Astrocyte of the spinal cord (primary cell): ENCODE measurements at regions not wholly inside any gene's neighbourhood (a gene's known extent, or its start where the extent isn't known, plus 50 kb on each side); places are given as distances from the start of the nearest gene placed in this dataset.

Experiments used
- DNase-seq: peaks from one replicate; pipeline ENCODE4 v3.0.0; 2011; ENCODE audit warnings: low read depth, low spot score
- H3K4me3 ChIP-seq: 2 replicates; pipeline ENCODE4 v1.5.1; 2011; ENCODE audit warnings: low read depth, mild to moderate bottlenecking, low read length, moderate library complexity
- in situ Hi-C: cut with HindIII; loops from 2 replicates; pipeline ENCODE4 v1.10.0; 2017; ENCODE audit warnings: low sequenced_read_pairs
- TF ChIP-seq, protein P1 (sequence below): IDR thresholded peaks from 2 replicates; pipeline ENCODE4 v1.5.1; 2012; ENCODE audit warnings: low read depth, mild to moderate bottlenecking, low read length, inconsistent platforms

DNA sequence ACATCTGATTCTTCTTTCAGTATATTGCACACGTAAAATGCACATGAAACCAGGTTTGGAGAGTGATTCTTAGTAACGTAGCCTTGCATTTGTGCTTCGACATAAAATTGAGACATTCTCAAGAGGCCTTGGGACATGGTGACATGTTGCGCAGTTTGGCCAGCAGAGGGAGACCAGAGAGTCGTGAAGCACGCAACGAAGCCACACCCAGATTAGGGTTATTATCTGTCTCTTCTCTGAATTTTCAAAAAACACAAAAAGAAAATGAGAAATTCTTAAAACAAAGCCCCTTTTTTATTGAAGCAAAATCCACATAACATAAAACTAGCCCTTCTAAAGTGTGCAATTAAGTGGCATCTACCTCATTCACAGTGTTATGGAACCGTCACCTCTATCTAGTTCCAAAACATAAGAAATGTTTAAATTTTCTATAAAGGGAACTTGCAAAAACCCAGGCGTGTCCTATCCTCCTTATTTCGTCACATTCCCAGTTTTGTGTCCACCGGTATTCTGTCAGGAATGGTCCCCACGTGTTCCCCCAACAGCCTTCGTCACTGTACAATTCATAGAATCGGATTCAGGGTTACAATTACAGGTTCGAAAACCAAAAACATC, 108.8 kb upstream of the ATF7IP start:
- in situ Hi-C loops = no loop called here
- H3K4me3 ChIP-seq = no peak overlapping the region
- peak; percentile 88 for DNase-seq
- TF ChIP-seq, protein P1, sequence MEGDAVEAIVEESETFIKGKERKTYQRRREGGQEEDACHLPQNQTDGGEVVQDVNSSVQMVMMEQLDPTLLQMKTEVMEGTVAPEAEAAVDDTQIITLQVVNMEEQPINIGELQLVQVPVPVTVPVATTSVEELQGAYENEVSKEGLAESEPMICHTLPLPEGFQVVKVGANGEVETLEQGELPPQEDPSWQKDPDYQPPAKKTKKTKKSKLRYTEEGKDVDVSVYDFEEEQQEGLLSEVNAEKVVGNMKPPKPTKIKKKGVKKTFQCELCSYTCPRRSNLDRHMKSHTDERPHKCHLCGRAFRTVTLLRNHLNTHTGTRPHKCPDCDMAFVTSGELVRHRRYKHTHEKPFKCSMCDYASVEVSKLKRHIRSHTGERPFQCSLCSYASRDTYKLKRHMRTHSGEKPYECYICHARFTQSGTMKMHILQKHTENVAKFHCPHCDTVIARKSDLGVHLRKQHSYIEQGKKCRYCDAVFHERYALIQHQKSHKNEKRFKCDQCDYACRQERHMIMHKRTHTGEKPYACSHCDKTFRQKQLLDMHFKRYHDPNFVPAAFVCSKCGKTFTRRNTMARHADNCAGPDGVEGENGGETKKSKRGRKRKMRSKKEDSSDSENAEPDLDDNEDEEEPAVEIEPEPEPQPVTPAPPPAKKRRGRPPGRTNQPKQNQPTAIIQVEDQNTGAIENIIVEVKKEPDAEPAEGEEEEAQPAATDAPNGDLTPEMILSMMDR = peak; percentile 76

DNA sequence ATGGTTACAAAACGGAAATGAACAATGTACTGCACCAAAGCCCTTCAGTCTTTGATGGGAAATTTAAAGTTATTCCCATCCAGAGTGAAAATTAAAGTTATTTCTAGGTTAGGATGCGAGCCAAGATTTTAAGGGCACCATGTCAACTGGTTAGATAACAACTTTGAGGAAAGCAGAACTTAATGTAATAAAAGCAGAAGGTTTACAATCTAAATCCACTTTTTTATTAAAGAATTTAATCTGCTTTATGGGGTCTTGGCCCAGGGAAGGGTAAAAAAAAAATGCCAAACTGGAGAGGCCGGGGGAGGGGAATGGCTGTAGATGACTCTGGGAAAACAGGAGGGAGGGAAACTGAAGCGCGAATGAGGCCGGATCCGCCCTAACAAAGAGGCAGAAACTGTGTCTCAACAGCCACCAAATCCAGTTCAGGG, 108.2 kb upstream of the ATF7IP start:
- no peak overlapping the region for H3K4me3 ChIP-seq
- in situ Hi-C loops = no loop called here
- no peak for DNase-seq
- TF ChIP-seq, protein P1 = no peak

DNA sequence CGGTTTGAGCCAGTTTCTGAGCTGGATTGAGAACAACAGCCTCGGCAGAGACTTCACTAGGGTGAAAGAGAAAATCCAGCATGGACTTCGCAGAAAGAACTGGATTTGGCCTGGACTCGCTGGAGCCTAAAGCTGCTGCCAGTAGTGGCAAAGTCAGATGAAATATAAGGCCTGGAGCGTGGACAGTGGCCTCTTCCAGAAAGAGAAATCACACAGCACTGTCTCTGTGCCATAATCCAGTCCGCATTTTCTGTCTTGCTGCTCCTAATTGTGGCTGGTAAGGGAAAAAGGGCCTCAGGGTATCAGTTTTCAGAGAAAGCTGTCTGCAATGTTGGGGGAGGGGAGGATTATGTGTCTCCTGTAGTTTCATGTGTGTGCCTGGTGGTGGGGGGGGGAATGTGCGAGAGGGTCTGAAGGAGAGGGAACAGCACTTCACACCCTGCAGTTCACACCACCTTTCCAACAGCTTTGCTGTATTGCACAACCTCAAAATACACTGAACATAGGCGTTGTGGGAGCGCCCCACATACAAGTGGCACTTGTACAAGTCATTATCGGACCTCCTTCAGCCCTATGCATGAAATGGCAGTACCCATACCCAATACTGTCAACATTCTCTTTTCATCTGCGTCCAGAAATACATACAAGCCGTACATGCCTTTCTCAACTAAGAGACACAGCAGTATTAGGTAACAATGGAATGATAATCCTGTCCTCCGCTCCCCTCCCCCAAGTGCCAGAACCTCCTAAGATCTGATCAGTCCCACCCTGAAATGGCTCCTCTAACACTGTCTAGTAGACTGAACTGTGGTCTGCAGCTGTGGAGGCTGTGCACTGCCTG, 107.5 kb upstream of the ATF7IP start:
- in situ Hi-C loops = no loop called here
- no peak overlapping the region for H3K4me3 ChIP-seq
- DNase-seq = peak; percentile 99
- TF ChIP-seq, protein P1 = no peak

DNA sequence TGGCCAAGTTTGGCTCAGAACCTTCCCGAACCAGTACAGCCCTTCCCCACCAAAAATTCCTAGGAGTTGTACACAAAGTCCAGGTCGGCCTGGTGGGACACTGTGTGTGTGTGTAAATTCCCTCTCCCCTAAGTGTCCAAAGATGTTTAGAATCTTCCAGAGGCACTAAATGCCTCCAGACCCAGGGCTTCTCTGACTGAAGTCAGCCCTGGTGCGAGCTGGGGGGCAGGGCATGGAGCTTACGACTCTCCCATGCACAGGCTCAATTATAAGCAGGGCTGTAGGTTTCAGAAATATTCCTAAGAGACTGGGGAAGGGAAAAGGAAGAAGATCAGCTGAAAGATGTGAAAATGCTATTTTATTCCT, 106.9 kb upstream of the ATF7IP start:
- no peak overlapping the region for H3K4me3 ChIP-seq
- in situ Hi-C loops = no loop called here
- TF ChIP-seq, protein P1 = no peak
- no peak for DNase-seq

DNA sequence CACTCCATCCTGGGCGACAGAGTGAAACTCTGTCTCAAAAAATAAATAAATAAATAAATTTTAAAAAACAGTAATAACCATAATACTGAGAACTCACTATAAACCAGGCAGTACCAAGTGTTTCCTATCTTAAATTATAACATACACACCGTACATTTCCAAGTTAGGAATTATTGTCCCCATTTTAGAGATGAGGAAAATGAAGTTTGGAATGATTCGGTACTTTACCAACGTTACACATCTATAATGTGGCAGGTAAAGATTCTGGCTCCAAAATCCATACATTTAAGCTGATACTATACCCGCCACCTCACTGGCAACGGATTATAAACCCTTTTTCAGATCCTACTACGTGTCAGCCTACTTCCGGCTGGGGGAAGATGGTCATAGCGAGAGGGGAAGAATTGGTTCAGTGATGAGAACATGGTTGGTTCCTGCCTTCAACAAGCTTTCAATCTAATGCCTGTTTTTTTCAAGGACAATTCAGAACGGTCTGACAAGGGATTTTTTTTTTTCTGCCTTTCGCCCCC, 105.9 kb upstream of the ATF7IP start:
- in situ Hi-C loops = no loop called here
- TF ChIP-seq, protein P1 = no peak
- no peak for DNase-seq
- H3K4me3 ChIP-seq = no peak overlapping the region

DNA sequence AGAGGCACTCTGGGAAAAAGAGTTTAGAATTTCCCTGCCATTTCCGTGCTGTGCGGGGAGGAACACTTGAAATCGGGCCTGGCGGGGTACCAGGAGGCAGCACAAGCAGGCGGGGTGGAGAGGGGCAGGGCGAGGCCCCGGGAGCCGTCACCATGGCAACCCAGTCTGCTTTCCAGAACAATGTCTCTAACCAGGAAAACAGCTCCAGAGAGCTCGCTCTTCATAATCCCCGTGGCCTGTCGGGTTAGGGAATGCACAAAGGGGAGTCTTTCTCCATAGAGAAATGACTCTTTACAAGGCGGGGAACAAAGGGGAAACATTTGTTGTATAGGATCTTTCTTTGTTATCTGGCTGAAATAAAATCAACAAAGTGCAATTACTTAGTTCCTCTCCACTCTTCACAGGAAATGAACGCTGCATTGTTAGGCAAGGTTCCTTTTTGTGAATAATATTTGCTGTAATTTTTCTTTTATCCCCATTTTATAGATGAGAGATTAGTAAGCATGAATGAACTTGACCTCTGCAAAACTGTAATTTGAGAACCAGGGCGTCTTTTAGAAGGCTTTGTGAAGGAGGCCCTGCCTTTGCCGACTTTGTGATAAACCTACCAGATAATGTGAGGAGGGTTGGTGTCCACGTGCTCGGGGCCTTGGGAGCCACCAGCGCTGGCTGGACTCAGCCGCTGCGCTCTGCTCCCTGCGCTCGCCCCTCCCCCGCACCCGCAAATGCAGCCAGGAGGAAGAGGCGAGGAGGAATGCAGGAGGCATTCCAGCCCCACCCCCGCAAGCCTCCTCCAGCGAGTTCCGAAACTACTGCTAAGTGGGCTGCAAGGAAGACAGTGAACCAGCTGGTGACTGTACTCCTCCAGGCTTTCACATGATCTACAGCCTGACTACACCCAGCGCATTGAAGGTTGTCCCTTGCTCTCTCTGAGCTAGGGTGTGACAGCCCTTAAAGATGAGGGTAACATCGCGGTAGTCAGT, 105.2 kb upstream of the ATF7IP start:
- DNase-seq = peak; percentile 85
- TF ChIP-seq, protein P1 = no peak
- H3K4me3 ChIP-seq = no peak overlapping the region

More for the DNA sequence above, 105.2 kb upstream of the ATF7IP start:
- in situ Hi-C loops = no loop called here
